Liver (tissue), 8 donors: ENCODE measurements at regions not wholly inside any gene's neighbourhood (a gene's known extent, or its start where the extent isn't known, plus 50 kb on each side); places are given as distances from the start of the nearest gene placed in this dataset.

Experiments
- DNase-seq: peaks from one replicate; pipeline ENCODE4 v3.0.0-alpha.2; 2017; ENCODE audit warnings: low spot score
- H3K27ac ChIP-seq, 2 donors: one replicate each; pipeline ENCODE4 v1.7.0; 2013; ENCODE audit warnings: inconsistent platforms in 2 of 2, low read length in 2 of 2, control low read depth in 1 of 2, low read depth in 1 of 2, mild to moderate bottlenecking in 1 of 2
- H3K27me3 ChIP-seq, 4 donors: one replicate each; pipeline versions ENCODE4 v1.6.1 to v1.7.0; 2013; ENCODE audit warnings: low read length in 3 of 4, inconsistent platforms in 1 of 4, mild to moderate bottlenecking in 1 of 4, moderate library complexity in 1 of 4; ENCODE audit not compliant: control insufficient read depth in 4 of 4, insufficient read depth in 4 of 4
- H3K36me3 ChIP-seq, 4 donors: one replicate each; pipeline versions ENCODE4 v1.6.1 to v1.7.0; 2013; ENCODE audit warnings: low read length in 3 of 4, mild to moderate bottlenecking in 3 of 4, low read depth in 1 of 4, moderate library complexity in 1 of 4; ENCODE audit not compliant: control insufficient read depth in 4 of 4, insufficient read depth in 3 of 4
- H3K4me1 ChIP-seq, 4 donors: one replicate each; pipeline versions ENCODE4 v1.6.1 to v1.7.0; 2013; ENCODE audit warnings: low read length in 3 of 4, mild to moderate bottlenecking in 3 of 4, moderate library complexity in 1 of 4; ENCODE audit not compliant: control insufficient read depth in 4 of 4, insufficient read depth in 4 of 4
- H3K4me3 ChIP-seq, 3 donors: one replicate each; pipeline versions ENCODE4 v1.6.1 to v1.7.0; 2013; ENCODE audit warnings: low read length in 3 of 3, control low read depth in 1 of 3, low read depth in 1 of 3, mild to moderate bottlenecking in 1 of 3
- H3K9ac ChIP-seq, 2 donors: one replicate each; pipeline ENCODE4 v1.7.0; 2013; ENCODE audit warnings: low read length in 2 of 2, mild to moderate bottlenecking in 2 of 2, moderate library complexity in 2 of 2, control low read depth in 1 of 2, low read depth in 1 of 2
- H3K9me3 ChIP-seq, 4 donors: one replicate each; pipeline versions ENCODE4 v1.6.1 to v1.7.0; 2013; ENCODE audit warnings: low read length in 3 of 4; ENCODE audit not compliant: control insufficient read depth in 4 of 4
- ATF3 ChIP-seq: IDR thresholded peaks from 2 replicates; pipeline ENCODE4 v1.6.1; 2016; ENCODE audit warnings: antibody characterized with exemption
- CTCF ChIP-seq: fragments of 150-350 bp; IDR thresholded peaks from 2 replicates; pipeline ENCODE4 v1.5.1; 2017; ENCODE audit warnings: improper control_type of control experiment, low read depth, low read length; ENCODE audit not compliant: missing input control
- EGR1 ChIP-seq, 2 donors: IDR thresholded peaks; 2 replicates each; pipeline ENCODE4 v1.6.1; 2016 to 2018; ENCODE audit warnings: antibody characterized with exemption in 2 of 2, low read depth in 2 of 2
- FOXA1 ChIP-seq: IDR thresholded peaks from 2 replicates; pipeline ENCODE4 v1.6.1; 2016; ENCODE audit warnings: antibody characterized with exemption
- FOXA2 ChIP-seq: IDR thresholded peaks from 2 replicates; pipeline ENCODE4 v1.6.1; 2016; ENCODE audit warnings: antibody characterized with exemption
- GABPA ChIP-seq, 2 donors: IDR thresholded peaks in 1 of 2; conservative IDR thresholded peaks in 1 of 2; 2 replicates each; pipeline ENCODE4 v1.6.1; 2016; ENCODE audit warnings: antibody characterized with exemption in 2 of 2, mild to moderate bottlenecking in 1 of 2, moderate library complexity in 1 of 2
- HNF4A ChIP-seq, 2 donors: conservative IDR thresholded peaks; 2 replicates each; pipeline ENCODE4 v1.6.1; 2016; ENCODE audit warnings: antibody characterized with exemption in 2 of 2, mild to moderate bottlenecking in 2 of 2
- HNF4G ChIP-seq: IDR thresholded peaks from 2 replicates; pipeline ENCODE4 v1.6.1; 2016; ENCODE audit warnings: antibody characterized with exemption
- JUND ChIP-seq, 2 donors: IDR thresholded peaks; 2 replicates each; pipeline ENCODE4 v1.6.1; 2016; ENCODE audit warnings: antibody characterized with exemption in 2 of 2
- MAX ChIP-seq: IDR thresholded peaks from 2 replicates; pipeline ENCODE4 v1.6.1; 2016; ENCODE audit warnings: antibody characterized with exemption
- NR2F2 ChIP-seq: IDR thresholded peaks from 2 replicates; pipeline ENCODE4 v1.6.1; 2016; ENCODE audit warnings: antibody characterized with exemption
- RAD21 ChIP-seq, 2 donors: IDR thresholded peaks; 2 replicates each; pipeline ENCODE4 v1.6.1; 2016; ENCODE audit warnings: antibody characterized with exemption in 2 of 2, mild to moderate bottlenecking in 2 of 2
- TAF1 ChIP-seq: conservative IDR thresholded peaks from 2 replicates; pipeline ENCODE4 v1.6.1; 2016; ENCODE audit warnings: antibody characterized with exemption, mild to moderate bottlenecking
- YY1 ChIP-seq: IDR thresholded peaks from 2 replicates; pipeline ENCODE4 v1.6.1; 2016; ENCODE audit warnings: antibody characterized with exemption, mild to moderate bottlenecking
- ZBTB33 ChIP-seq: IDR thresholded peaks from 2 replicates; pipeline ENCODE4 v1.6.1; 2016; ENCODE audit warnings: antibody characterized with exemption
- WGBS: extraction: QIAGEN DNeasy Blood & Tissue Kit; methylation state at CpG from one replicate; pipeline ENCODE4 v1.1.7; 2013; 5-methylcytosine and 5-hydroxymethylcytosine counted together
- donor health status: healthy.
- donor health status: healthy.
- donor health status: healthy.
- donor health status: healthy.
- donor health status: healthy.

- Histone ChIP-seq H3K4me1 (no peaks in the 10 kb centered on the region), H3K9me3 (no peaks in the 10 kb centered on the region), H3K27me3 (peaks cover 0 to 3% (median 0%) of the 10 kb centered on the region in 4 donors), H3K9ac (no peak overlapping the region), H3K36me3 (no peaks in the 10 kb centered on the region), H3K27ac (no peak overlapping the region), H3K4me3 (no peak overlapping the region)
- 72% methylated on average over 2 of the region's 2 CpGs for WGBS
- no peak for DNase-seq
- no peak for TF ChIP-seq HNF4G
- no peak for TF ChIP-seq JUND (IDR thresholded peaks at IDR 0.05)
- TF ChIP-seq NR2F2 = no peak
- TF ChIP-seq GABPA (IDR thresholded peaks at IDR 0.05 in 1 of 2, conservative IDR thresholded peaks at IDR 0.05 in 1 of 2) = no peak
- TF ChIP-seq CTCF = no peak
- no peak for TF ChIP-seq TAF1
These were observed 334.2 kb upstream of the RSPO3 start for GRCh38 chr6:126784161-126784790.

- no peak overlapping the region for H3K4me3 ChIP-seq
- H3K36me3 ChIP-seq = no peaks in the 10 kb centered on the region
- H3K9me3 ChIP-seq = no peaks in the 10 kb centered on the region
- DNase-seq = no peak
- no peak overlapping the region for H3K9ac ChIP-seq
- H3K27me3 ChIP-seq = no peaks in the 10 kb centered on the region
- 77% methylated on average over 1 of the region's 1 CpG for WGBS
- no peak overlapping the region for H3K27ac ChIP-seq
- H3K4me1 ChIP-seq = no peaks in the 10 kb centered on the region
- TF ChIP-seq ZBTB33 = no peak
- TF ChIP-seq FOXA1 = no peak
- TF ChIP-seq YY1 = no peak
- TF ChIP-seq RAD21 (IDR thresholded peaks at IDR 0.05) = no peak
- TF ChIP-seq EGR1 (IDR thresholded peaks at IDR 0.05; ENCODE audit: low read depth in 2 of 2) = no peak
- TF ChIP-seq MAX = no peak
- no peak for TF ChIP-seq GABPA (IDR thresholded peaks at IDR 0.05 in 1 of 2, conservative IDR thresholded peaks at IDR 0.05 in 1 of 2)
- no peak for TF ChIP-seq NR2F2
- TF ChIP-seq HNF4A (conservative IDR thresholded peaks at IDR 0.05) = no peak
- TF ChIP-seq CTCF = no peak
- TF ChIP-seq ATF3 = no peak
- TF ChIP-seq JUND (IDR thresholded peaks at IDR 0.05) = no peak
- no peak for TF ChIP-seq FOXA2
- TF ChIP-seq HNF4G = no peak
These were observed 332.2 kb upstream of the RSPO3 start for GRCh38 chr6:126786262-126786661.
